Uterus (tissue), 2 donors: ENCODE measurements at regions not wholly inside any gene's neighbourhood (a gene's known extent, or its start where the extent isn't known, plus 50 kb on each side); places are given as distances from the start of the nearest gene placed in this dataset.

ENCODE experiments used
- POLR2A ChIP-seq, 2 donors: fragments of 450-650 bp; IDR thresholded peaks; one replicate each; pipeline ENCODE4 v1.6.1; 2016; ENCODE audit warnings: antibody characterized with exemption in 2 of 2, mild to moderate bottlenecking in 1 of 2, moderate library complexity in 1 of 2
- TF ChIP-seq, protein P1 (sequence below), 4 experiments: fragments of 200-600 bp in 2 of 4; fragments of 450-650 bp in 2 of 4; sonication (generic) in 2 of 4; IDR thresholded peaks; one replicate each; pipeline ENCODE4 v1.5.1; 2016 to 2019; ENCODE audit warnings: antibody characterized with exemption in 4 of 4, mild to moderate bottlenecking in 2 of 4, moderate library complexity in 1 of 4

- TF ChIP-seq, protein P1, sequence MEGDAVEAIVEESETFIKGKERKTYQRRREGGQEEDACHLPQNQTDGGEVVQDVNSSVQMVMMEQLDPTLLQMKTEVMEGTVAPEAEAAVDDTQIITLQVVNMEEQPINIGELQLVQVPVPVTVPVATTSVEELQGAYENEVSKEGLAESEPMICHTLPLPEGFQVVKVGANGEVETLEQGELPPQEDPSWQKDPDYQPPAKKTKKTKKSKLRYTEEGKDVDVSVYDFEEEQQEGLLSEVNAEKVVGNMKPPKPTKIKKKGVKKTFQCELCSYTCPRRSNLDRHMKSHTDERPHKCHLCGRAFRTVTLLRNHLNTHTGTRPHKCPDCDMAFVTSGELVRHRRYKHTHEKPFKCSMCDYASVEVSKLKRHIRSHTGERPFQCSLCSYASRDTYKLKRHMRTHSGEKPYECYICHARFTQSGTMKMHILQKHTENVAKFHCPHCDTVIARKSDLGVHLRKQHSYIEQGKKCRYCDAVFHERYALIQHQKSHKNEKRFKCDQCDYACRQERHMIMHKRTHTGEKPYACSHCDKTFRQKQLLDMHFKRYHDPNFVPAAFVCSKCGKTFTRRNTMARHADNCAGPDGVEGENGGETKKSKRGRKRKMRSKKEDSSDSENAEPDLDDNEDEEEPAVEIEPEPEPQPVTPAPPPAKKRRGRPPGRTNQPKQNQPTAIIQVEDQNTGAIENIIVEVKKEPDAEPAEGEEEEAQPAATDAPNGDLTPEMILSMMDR (IDR thresholded peaks at IDR 0.05) = no peak
- TF ChIP-seq POLR2A (IDR thresholded peaks at IDR 0.05) = no peak
Observed at GRCh38 chr2:182554950-182555349, 128.1 kb upstream of the PDE1A start.
